ENCODE measurements at regions not wholly inside any gene's neighbourhood (a gene's known extent, or its start where the extent isn't known, plus 50 kb on each side); places are given as distances from the start of the nearest gene placed in this dataset.

DNA sequence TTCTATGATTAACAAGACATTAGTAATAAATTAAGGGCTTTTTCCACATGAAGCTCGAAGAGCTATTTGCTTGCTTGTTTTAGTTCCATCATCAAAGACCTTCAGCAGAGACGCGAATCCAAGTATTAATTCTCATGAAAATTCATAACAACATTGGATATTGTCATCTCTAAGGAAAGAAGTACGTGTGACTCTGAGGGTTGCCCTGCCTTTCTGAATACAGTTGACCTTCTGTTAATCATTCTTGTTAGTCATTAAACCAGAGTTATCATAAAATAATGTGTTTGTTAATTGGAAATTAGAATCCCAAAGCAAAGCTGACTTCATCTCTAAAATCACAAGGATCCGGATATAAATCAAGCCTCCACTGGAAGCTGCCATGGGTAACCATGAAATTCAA, 222.5 kb downstream of the ZNF608 start:
- ChIA-PET CTCF (no interaction called here), POLR2A (no interaction called here)
- no peak for TF ChIP-seq CTCF (IDR thresholded peaks at IDR 0.05; ENCODE audit: insufficient read depth, low read depth, low read length)
- Histone ChIP-seq H3K4me3 (ENCODE audit: low read depth, low read length) (no peak overlapping the region), H3K27me3 (ENCODE audit: control insufficient read depth, insufficient read depth, low read length) (no peaks in the 10 kb centered on the region), H3K36me3 (ENCODE audit: control insufficient read depth, insufficient read depth, low read length) (no peaks in the 10 kb centered on the region)
- DNase-seq (ENCODE audit: low read depth): no peak

GRCh38 chr5:124522992-124523391, 223.4 kb downstream of the ZNF608 start:
- ChIA-PET POLR2A (no interaction called here), CTCF (no interaction called here)
- no peak overlapping the region for H3K4me3 ChIP-seq (ENCODE audit: low read depth, low read length)
- H3K36me3 ChIP-seq (ENCODE audit: control insufficient read depth, insufficient read depth, low read length): no peaks in the 10 kb centered on the region
- DNase-seq (ENCODE audit: low read depth): no peak
- TF ChIP-seq CTCF (IDR thresholded peaks at IDR 0.05; ENCODE audit: insufficient read depth, low read depth, low read length): no peak
- no peaks in the 10 kb centered on the region for H3K27me3 ChIP-seq (ENCODE audit: control insufficient read depth, insufficient read depth, low read length)

- Histone ChIP-seq H3K36me3 (ENCODE audit: control insufficient read depth, insufficient read depth, low read length) (no peaks in the 10 kb centered on the region), H3K4me3 (ENCODE audit: low read depth, low read length) (no peak overlapping the region), H3K27me3 (ENCODE audit: control insufficient read depth, insufficient read depth, low read length) (no peaks in the 10 kb centered on the region)
- POLR2A ChIA-PET: no interaction called here
- DNase-seq (ENCODE audit: low read depth): no peak
- CTCF ChIA-PET: no interaction called here
- no peak for TF ChIP-seq CTCF (IDR thresholded peaks at IDR 0.05; ENCODE audit: insufficient read depth, low read depth, low read length)
Measured at GRCh38 chr5:124521461-124522230, 224.8 kb downstream of the ZNF608 start.

DNA sequence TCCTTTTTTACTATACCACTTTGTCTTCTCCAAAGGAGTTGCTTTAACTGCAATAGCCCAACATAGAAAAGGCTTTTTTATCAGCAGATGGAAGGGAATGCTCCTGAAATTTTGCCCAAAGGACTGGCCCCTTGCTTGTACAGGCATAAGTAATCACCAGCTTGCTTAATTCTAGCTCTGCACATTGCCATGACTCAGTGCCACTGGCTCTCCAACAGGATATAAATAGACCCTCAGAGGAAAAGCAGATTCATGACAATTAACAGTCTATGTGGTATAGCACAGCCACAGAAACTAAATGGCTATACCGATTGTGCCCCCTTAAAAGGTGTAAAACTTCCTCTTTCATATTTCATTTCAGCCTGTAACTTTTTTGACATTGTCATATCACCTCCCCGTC, 227.0 kb downstream of the ZNF608 start:
- TF ChIP-seq CTCF (IDR thresholded peaks at IDR 0.05; ENCODE audit: insufficient read depth, low read depth, low read length): no peak
- Histone ChIP-seq H3K4me3 (ENCODE audit: low read depth, low read length) (no peak overlapping the region), H3K36me3 (ENCODE audit: control insufficient read depth, insufficient read depth, low read length) (no peaks in the 10 kb centered on the region), H3K27me3 (ENCODE audit: control insufficient read depth, insufficient read depth, low read length) (no peaks in the 10 kb centered on the region)
- ChIA-PET CTCF (no interaction called here), POLR2A (no interaction called here)
- peak; percentile 21 for DNase-seq (ENCODE audit: low read depth)

- DNase-seq (ENCODE audit: low read depth): no peak
- ChIA-PET POLR2A (no interaction called here), CTCF (no interaction called here)
- Histone ChIP-seq H3K27me3 (ENCODE audit: control insufficient read depth, insufficient read depth, low read length) (no peaks in the 10 kb centered on the region), H3K4me3 (ENCODE audit: low read depth, low read length) (no peak overlapping the region), H3K36me3 (ENCODE audit: control insufficient read depth, insufficient read depth, low read length) (no peaks in the 10 kb centered on the region)
- TF ChIP-seq CTCF (IDR thresholded peaks at IDR 0.05; ENCODE audit: insufficient read depth, low read depth, low read length): no peak
Measured at GRCh38 chr5:124516567-124516966, 229.9 kb downstream of the ZNF608 start.
